Activated CD4-positive, alpha-beta T cell treated with anti-CD3 and anti-CD28 coated beads, Interleukin-2, Interleukin-6, amounts not matched to agents 100 ng/mL and 50 ng/mL, durations not matched to agents 16 hours and 8 hours (primary cell): ENCODE measurements at regions not wholly inside any gene's neighbourhood (a gene's known extent, or its start where the extent isn't known, plus 50 kb on each side); places are given as distances from the start of the nearest gene placed in this dataset.
"Not testable (repeated sequence)": the region's sequence is repeated elsewhere in the genome, so short reads cannot be mapped to it uniquely, and the experiment has no call there.

Source experiments
- DNase-seq: peaks from one replicate; pipeline ENCODE4 v3.0.0-alpha.2; 2020

- DNase-seq, result no peak
These were observed 284.9 kb downstream of the INSIG2 start for GRCh38 chr2:118372886-118373830.

- peak; percentile 1 for DNase-seq
These were observed 283.2 kb downstream of the INSIG2 start for GRCh38 chr2:118371515-118371914.

DNA sequence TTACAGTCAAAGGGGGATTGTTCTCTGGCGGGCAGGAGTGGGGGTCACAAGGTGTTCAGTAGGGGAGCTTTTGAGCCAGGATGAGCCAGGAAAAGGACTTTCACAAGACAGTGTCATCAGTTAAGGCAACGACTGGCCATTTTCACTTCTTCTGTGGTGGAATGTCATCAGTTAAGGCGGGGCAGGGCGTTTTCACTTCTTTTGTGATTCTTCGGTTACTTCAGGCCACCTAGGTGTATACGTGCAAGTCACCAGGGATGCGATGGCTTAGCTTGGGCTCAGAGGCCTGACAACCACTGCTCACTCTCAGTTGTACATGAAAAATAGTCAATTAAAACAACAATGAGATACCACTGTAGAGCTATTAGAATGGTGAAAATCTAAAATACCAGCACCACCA is 281.2 kb downstream of the INSIG2 start:
- not testable (repeated sequence) for DNase-seq

- no peak for DNase-seq
These were observed 275.3 kb downstream of the INSIG2 start for GRCh38 chr2:118363604-118364003.

- no peak for DNase-seq
These were observed 267.8 kb downstream of the INSIG2 start for GRCh38 chr2:118356051-118356450.

- DNase-seq, result no peak
These were observed 263.5 kb downstream of the INSIG2 start for GRCh38 chr2:118351796-118352195.

DNA sequence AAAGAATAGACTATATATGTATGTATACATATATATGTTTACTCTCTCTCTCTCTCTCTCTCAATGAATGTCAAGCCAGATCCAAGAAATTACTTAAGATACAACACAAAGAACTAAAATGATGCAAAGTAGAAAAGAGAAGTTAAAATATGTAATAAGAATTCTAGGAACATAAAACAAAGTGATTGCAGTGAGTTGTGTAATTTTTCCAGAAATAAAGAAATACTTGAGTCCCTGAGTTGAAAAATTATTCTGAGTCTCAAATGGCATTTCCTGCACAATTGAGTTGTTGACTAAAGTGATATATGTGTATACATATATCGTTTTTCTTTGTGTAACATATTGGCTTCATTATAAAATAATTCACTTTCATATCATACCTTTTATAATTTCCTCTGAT is 262.4 kb downstream of the INSIG2 start:
- DNase-seq, result no peak

DNA sequence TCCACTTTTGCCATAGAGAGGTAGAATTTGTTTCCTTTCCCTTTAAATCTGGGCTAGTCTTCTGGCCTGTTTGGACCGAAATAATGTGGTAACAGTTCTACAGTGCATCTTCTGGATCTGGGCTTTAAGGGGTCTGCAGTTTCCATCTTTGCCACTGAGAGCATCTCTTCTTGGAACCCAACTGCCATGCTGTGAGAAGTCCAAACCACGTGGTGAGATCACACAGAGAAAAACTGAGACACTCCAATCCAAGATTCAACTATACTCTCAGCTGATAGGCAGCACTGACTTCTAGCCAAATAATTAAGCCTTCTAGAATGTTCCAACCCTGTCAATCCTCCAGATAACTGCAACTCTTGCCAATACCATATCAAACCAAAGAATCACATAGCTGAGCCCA is 261.1 kb downstream of the INSIG2 start:
- no peak for DNase-seq

DNA sequence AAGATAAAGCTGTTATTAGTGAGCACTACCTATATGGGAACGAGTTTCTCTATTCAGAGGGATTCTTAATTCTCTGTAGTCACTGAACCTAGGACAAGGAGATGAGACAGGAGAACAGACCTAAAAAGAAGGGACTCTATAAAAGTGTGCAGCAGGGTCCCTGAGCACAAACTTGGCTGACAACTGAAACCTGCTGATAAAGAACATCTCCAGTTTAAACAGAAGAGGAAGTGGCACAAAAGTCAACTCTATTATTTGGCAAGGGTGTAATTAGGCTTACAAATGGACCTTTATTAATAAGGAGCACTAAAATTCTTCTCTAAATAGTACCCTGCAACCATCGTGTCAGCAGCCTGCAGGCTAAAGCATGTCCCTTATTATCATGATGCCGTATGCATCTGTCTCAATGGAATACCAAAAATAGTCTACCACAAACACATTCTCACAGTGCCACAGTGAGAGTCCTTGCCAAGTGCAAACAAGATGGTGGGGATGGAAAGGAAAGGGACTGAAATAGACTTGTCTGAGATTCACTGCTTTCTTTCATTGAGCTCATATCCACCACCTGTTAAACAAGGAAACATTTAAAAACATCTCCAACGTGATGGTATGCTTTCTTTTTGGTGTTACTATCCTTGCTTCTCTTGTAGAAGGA is 260.2 kb downstream of the INSIG2 start:
- DNase-seq, result no peak

DNA sequence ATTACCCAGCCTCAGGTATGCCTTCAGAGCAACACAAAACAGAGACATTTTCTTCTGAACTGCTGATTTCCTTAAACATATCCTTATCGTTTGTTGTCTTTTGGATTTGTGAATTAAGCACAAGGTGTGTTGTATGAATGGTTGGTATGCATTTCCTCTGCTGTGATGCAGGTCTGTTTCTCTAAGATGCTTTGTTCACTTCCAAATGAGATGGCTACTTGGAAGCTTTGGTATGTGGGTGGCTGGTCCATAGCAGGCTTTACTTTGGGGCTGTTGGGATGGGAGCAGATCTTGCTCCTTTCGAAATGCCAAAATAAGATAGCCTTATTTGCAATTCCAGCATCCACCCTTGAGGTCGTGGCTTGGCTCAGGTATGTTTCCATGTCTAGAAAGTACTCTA is 257.2 kb downstream of the INSIG2 start:
- DNase-seq, result no peak

DNA sequence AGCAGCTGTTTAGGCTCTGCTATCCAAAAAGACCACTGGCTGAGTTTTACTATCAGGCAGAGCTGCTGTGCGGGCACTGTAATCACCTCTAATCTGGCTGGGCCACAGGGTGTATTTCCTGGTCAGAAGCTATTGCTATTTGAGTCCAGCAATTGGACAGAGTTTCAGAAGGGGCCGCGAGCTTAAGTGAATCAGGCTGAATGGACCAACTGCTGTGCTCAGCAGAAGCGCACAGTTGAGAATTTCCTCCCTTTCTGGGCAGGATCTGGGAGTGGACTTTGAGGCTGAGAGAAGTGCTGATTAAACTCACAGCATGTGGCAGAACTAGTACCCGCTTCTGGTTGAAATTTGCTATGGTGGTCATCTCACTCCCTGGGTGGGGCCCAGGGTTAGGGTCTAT is 251.8 kb downstream of the INSIG2 start:
- no peak for DNase-seq

- no peak for DNase-seq
These were observed 251.1 kb downstream of the INSIG2 start for GRCh38 chr2:118339386-118339785.

- no peak for DNase-seq
These were observed 245.4 kb downstream of the INSIG2 start for GRCh38 chr2:118333664-118334063.

DNA sequence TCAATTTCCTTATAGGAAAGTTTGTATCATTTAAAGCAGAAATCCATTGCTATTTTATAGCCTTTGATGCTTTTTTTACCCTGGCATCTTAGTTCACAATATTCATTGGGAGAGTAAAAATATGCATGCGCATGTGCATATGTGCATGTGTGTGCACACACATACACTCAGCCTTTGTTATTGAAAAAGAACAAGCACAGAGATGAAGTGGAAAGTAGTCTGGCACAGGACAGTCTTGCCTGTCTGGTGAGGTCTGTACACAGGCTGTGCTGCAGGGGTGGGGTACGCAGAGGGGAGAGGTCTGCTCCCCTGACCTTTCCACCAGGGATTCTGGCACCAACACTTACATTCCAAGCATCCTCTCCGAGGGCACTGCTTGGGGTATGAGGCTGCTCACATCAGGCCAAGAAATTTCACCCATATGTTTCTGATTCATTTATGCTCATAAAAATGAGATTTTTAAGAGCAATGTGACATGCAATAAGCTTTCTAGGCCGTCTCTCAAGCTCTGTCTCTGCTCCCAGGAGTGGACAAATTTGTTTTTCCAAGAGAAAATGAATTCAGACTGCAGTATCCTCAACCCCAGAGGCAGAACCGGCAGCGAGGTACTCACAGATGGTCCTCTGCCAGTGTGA is 237.2 kb downstream of the INSIG2 start:
- no peak for DNase-seq

DNA sequence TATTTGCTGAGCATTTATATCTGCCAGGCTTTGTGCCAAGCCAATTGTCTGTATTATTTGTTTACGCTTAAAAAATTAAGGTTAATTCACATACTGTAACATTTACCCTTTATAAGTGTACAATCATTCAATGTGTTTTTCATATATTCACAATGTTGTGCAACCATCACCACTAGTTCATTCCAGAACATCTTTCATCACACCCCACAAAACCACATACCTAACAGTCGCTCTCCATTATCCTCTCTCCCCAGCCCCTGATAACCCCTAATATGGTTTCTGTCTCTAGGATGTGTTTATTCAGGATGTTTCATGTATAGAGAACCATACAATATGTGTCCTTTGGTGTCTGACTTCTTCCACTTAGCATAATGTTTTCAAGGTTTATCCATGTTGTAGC is 234.1 kb downstream of the INSIG2 start:
- no peak for DNase-seq

DNA sequence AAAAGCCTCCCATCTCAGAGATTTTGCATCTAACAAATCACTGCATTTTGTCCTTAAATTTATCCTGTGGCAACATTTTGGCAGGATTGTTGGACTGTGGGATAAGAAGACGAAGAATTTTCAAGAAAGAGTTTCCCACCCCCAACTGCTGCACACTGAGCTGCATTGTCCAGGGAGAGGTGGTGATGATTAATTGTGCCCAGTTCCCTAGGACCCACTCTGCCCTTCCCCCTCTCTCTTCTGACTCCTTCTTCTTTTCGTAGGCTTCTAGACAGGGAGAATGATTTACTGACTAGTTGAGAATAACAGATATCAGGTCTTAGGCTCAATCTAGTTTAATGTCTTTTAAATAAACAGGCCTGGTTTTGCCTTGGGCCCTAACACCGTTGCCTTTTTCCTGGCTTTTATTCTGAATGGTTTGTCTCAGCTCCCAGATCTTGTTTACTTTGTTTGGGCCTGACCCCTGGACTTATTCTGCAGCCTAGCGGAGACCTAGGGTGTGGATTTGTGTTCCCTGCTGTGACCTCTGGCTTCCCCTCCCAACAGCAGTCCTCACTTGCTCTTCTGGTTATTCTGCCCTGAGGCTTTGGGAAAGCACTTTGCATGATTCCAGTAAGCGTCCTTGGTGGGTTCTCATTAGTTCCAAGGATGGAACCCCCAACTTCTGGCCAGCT is 233.3 kb downstream of the INSIG2 start:
- no peak for DNase-seq

- DNase-seq, result no peak
These were observed 232.4 kb downstream of the INSIG2 start for GRCh38 chr2:118320658-118321057.

- DNase-seq, result no peak
These were observed 231.9 kb downstream of the INSIG2 start for GRCh38 chr2:118320196-118320595.

DNA sequence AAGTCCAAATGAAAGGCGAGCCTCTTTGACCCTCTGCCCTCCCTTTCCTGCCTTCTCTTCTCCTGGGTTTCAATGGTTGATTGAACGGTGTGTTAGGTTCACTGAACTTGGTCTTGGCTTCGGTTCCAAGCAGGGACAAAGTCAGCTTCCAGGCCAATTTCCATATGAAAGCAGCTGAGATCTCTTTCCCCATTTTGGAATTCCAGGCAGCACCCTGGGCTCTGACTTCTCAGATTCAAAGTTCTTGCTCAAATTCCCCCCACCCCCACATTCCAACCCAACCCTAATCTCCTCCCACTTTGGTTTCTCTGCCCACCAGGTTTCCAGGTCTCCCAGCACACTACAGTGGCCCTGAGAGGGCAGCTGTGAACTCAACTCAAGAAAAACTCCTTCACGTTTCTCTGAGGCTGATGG is 231.0 kb downstream of the INSIG2 start:
- no peak for DNase-seq

DNA sequence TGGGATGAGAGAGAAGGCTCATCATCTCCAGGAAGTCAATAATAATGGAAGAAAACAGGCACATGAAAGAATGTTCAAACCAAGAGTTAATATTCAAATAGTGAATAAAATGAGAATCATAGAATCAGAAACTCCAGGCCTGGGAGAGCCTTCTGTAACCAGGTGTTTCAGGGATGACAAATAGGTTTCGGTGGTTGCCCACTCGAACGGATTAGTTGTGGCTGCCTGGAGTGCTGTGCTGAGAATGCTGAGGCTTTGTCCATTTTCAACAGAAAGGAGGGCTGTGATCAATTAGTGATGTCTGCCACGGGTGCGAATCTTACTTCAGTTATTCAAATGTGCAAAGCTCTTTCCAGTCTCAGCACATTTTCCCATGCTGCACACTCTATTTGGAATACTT is 227.3 kb downstream of the INSIG2 start:
- no peak for DNase-seq

DNA sequence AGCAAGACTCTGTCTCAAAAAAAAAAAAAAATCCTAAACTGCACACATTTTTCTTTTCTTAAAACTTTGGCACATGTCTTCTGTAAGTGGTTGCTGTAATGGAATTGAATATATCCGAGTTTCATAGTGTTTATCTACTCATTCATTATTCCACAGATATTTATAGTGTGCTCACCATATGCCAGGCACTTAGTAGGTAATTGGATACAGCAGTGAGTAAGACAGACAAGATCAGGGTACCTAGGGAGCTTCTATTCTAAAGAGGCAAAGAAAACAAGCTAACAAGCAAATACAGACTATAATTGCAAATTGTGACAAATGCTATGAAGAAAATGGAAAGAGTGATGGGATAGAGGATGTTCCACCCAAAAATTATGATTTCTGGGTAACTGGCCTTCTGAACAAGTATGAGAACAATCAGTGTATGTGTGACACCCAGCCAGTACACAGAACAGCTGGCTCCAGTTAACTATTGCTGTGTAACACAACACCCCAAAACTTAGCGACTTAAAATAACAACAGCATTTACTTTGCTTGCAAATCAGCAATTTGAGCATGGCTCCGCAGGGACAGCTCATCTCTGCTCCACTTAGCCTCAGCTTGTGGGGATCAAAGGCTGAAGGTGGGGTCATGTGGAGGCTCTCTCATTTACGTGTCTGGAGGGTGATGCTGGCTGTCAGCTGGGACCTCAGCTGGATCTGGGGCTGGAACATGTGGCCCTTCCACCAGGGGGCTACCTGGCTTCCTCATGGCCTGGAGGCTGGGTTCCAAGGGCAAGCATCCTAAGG is 224.9 kb downstream of the INSIG2 start:
- no peak for DNase-seq

DNA sequence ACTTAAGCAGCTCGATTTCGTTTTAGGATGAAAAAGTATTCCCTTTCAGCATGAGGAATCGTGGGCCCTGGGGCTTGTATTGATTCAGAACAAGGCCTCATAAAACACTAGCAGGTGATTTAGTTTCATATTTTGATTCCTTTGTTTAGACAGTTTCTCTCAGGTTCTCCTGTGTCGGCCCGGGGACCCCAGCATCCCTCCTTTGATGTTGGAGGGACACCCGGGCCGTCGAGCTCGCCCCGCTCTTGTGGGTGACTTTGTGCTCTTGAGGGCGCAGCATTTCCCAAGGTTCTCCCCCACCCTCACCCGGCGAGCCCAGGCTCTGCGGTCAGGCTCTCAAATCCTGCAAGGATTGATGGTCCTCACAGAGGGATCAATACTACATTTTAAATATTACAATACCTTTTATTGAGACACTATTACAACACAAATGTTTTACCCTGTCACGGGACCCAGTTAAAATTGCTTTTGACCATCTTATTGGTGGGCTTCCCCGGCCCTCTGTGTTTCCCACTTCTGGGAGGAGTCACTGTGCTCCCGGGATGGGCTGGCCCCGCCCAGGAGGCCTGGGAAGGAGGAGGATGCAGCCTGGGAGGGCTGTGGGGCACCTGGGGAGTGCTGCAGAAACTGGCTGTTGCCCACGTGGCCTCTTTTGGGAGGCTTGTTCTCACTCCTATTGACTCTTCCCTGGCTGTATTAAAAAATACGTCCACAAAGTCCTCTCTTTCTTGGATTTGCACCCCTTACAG is 222.6 kb downstream of the INSIG2 start:
- DNase-seq, result no peak
